ENCODE measurements at regions not wholly inside any gene's neighbourhood (a gene's known extent, or its start where the extent isn't known, plus 50 kb on each side); places are given as distances from the start of the nearest gene placed in this dataset.

DNA sequence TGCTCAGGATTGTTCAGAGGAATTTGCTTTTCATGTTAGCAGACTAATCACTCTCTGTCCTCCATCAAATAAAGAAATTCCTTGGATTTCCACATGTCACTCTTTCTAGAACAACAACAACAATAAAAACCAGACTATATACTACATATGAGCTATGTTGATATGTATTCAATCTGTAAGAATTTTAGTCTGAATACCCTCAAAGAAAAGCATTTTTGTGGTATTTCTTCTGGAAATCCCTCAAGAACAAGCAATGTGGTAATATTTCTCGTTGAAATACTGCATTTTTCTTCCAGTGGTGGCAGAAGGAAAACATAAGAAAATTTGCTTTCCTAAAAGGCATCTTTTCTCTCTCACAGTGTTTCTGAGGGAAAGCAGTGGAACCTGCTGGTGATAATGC lies 312.6 kb upstream of the RSPO3 start:
- TF ChIP-seq EZH2 (optimal IDR thresholded peaks at IDR 0.05; ENCODE audit: low read depth, low read length) = no peak
- TF ChIP-seq CTCF (IDR thresholded peaks at IDR 0.05; ENCODE audit: low read length) = no peak
